Activated CD4-positive, alpha-beta memory T cell treated with anti-CD3 and anti-CD28 coated beads, Interleukin-2, amount 10 ng/mL, durations not matched to agents 7 days and 5 days (primary cell): ENCODE measurements at regions not wholly inside any gene's neighbourhood (a gene's known extent, or its start where the extent isn't known, plus 50 kb on each side); places are given as distances from the start of the nearest gene placed in this dataset.
"Not testable (repeated sequence)": the region's sequence is repeated elsewhere in the genome, so short reads cannot be mapped to it uniquely, and the experiment has no call there.

Experiments
- CTCF ChIA-PET: fragments of 350-600 bp; sonication (Branson Sonifier 250); formaldehyde crosslinking; loops from one replicate; lab custom pipeline; 2021; ENCODE audit warnings: antibody characterized with exemption, inconsistent platforms; lab: Charles Lee
- POLR2A ChIA-PET: fragments of 350-600 bp; sonication (Branson Sonifier 250); formaldehyde crosslinking; loops from one replicate; lab custom pipeline; 2021; ENCODE audit warnings: antibody characterized with exemption; lab: Charles Lee
- DNase-seq: peaks from one replicate; pipeline ENCODE4 v3.0.0-alpha.2; 2020
- H3K27ac Mint-ChIP-seq: one replicate; pipeline ENCODE4 v1.8.0; 2021; ENCODE audit warnings: mild to moderate bottlenecking, mixed read lengths
- H3K27me3 Mint-ChIP-seq: one replicate; pipeline ENCODE4 v1.8.0; 2021; ENCODE audit warnings: mixed read lengths
- H3K36me3 Mint-ChIP-seq: one replicate; pipeline ENCODE4 v1.8.0; 2021; ENCODE audit warnings: low read depth, mixed read lengths
- H3K4me1 Mint-ChIP-seq: one replicate; pipeline ENCODE4 v1.8.0; 2021; ENCODE audit warnings: mixed read lengths
- H3K4me3 Mint-ChIP-seq: one replicate; pipeline ENCODE4 v1.8.0; 2021; ENCODE audit warnings: mild to moderate bottlenecking, mixed read lengths
- H3K9me3 Mint-ChIP-seq: one replicate; pipeline ENCODE4 v1.8.0; 2021; ENCODE audit warnings: mixed read lengths

GRCh38 chr20:53776858-53777257 lies 183.2 kb upstream of the ZNF217 start:
- H3K9me3 Mint-ChIP-seq, result no peaks in the 10 kb centered on the region
- H3K27ac Mint-ChIP-seq, result no peak overlapping the region
- no peaks in the 10 kb centered on the region for H3K27me3 Mint-ChIP-seq
- no peak for DNase-seq
- H3K36me3 Mint-ChIP-seq, result no peaks in the 10 kb centered on the region
- POLR2A ChIA-PET, result no interaction called here
- H3K4me3 Mint-ChIP-seq, result no peak overlapping the region
- CTCF ChIA-PET, result no interaction called here
- H3K4me1 Mint-ChIP-seq, result no peaks in the 10 kb centered on the region

DNA sequence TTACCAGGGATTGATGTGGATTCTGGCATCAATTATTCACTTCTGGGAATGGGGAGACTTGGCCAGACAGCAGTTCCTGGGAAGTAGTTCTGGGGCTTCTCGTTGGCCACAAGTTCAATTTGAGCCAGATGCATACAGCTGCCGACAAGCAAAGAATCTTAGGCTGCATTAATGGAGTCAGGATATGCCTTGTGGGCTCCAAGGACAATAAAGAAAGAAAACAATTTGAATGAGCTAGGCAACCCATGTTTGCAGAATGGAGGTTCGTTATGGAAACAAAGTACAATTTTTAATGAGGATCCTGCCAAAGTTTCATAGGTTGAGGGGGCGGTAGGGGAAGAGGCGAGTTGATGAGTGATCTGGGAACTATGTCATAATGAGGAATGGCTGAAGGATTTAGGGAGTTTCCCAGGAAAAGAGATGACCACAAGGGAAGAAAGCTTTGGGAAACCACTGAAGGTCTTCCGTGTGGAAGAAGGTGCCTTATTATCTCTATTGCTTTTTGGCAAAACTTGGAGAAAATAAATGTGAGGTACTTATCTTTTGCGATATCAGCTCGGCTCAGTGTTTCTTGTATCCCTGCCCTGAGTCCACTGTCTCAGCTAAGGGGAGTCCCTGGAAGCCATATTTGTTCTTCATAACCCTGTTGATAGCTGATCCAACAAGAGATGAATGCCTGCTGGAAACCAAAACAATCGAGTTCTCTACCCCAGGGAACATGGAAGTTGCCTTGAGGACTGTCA lies 181.0 kb upstream of the ZNF217 start:
- no peak for DNase-seq
- no peak overlapping the region for H3K27ac Mint-ChIP-seq
- no peak overlapping the region for H3K4me3 Mint-ChIP-seq
- CTCF ChIA-PET, result no interaction called here
- H3K9me3 Mint-ChIP-seq, result no peaks in the 10 kb centered on the region
- POLR2A ChIA-PET, result no interaction called here
- H3K27me3 Mint-ChIP-seq, result no peaks in the 10 kb centered on the region
- H3K4me1 Mint-ChIP-seq, result no peaks in the 10 kb centered on the region
- no peaks in the 10 kb centered on the region for H3K36me3 Mint-ChIP-seq

- Mint-ChIP-seq H3K4me1 (no peaks in the 10 kb centered on the region), H3K36me3 (no peaks in the 10 kb centered on the region), H3K27ac (no peak overlapping the region), H3K4me3 (no peak overlapping the region), H3K27me3 (no peaks in the 10 kb centered on the region), H3K9me3 (no peaks in the 10 kb centered on the region)
- DNase-seq, result no peak
- ChIA-PET POLR2A (no interaction called here), CTCF (no interaction called here)
These were observed 180.3 kb upstream of the ZNF217 start for GRCh38 chr20:53773792-53774401.

DNA sequence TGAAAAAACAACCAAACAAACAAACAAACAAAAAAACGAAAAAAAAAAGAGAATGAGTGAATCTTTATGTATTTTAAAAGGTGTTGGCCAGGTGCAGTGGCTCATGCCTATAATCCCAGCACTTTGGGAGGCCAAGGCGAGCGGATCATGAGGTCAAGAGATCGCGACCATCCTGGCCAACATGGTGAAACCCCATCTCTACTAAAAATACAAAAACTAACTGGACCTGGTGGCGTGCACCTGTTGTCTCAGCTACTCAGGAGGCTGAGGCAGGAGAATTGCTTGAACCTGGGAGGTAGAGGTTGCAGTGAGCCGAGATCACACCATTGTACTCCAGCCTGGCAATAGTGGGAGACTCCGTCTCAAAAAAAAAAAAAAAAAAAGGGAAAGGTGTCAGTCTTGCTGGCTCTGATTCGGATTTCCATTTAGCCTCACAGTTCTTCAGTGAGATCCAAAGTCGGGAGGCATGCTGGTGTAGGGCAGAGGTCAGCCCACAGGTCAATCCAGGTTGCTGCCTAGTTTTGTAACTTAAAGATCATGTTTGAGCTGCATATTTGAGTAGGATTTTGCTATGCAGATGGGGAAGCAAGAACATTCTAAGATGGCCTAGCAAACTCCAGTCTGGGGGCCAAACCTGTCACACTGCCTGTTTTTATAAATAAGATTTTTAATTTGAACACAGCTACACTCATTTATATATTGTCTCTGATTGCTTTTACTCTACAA lies 179.6 kb upstream of the ZNF217 start:
- DNase-seq, POLR2A ChIA-PET, H3K9me3 Mint-ChIP-seq, H3K4me1 Mint-ChIP-seq, H3K36me3 Mint-ChIP-seq, H3K27me3 Mint-ChIP-seq, H3K4me3 Mint-ChIP-seq, H3K27ac Mint-ChIP-seq: not testable (repeated sequence)
- CTCF ChIA-PET, result interaction anchor here (0.7 kb wide), 1 partner anchor 172 kb away, joined by 4 read pairs; no protein-coding TSS in a partner anchor

GRCh38 chr20:53769041-53769440 lies 175.4 kb upstream of the ZNF217 start:
- Mint-ChIP-seq H3K9me3 (no peaks in the 10 kb centered on the region), H3K4me3 (no peak overlapping the region), H3K27me3 (no peaks in the 10 kb centered on the region), H3K27ac (no peak overlapping the region), H3K4me1 (peaks cover 13% of the 10 kb centered on the region), H3K36me3 (no peaks in the 10 kb centered on the region)
- POLR2A ChIA-PET, result interaction anchor here (1.0 to 1.2 kb wide), 2 partner anchors 11 to 61 kb away, joined by 3 read pairs; no protein-coding TSS in a partner anchor
- CTCF ChIA-PET, result no interaction called here
- DNase-seq, result no peak

GRCh38 chr20:53768329-53768728 lies 174.7 kb upstream of the ZNF217 start:
- CTCF ChIA-PET, result no interaction called here
- Mint-ChIP-seq H3K4me3 (no peak overlapping the region), H3K4me1 (peaks cover 13% of the 10 kb centered on the region), H3K36me3 (no peaks in the 10 kb centered on the region), H3K27me3 (no peaks in the 10 kb centered on the region), H3K9me3 (no peaks in the 10 kb centered on the region), H3K27ac (no peak overlapping the region)
- no peak for DNase-seq
- POLR2A ChIA-PET, result interaction anchor here (1.0 to 1.2 kb wide), 2 partner anchors 11 to 60 kb away, joined by 3 read pairs; no protein-coding TSS in a partner anchor

- Mint-ChIP-seq H3K9me3 (no peaks in the 10 kb centered on the region), H3K27ac (no peak overlapping the region), H3K36me3 (no peaks in the 10 kb centered on the region), H3K27me3 (no peaks in the 10 kb centered on the region), H3K4me1 (peaks cover 13% of the 10 kb centered on the region), H3K4me3 (no peak overlapping the region)
- POLR2A ChIA-PET, result interaction anchor here (1.2 kb wide), 1 partner anchor 59 kb away, joined by 3 read pairs; no protein-coding TSS in a partner anchor
- CTCF ChIA-PET, result interaction anchor here (0.5 kb wide), 1 partner anchor 1582 kb away, joined by 3 read pairs; no protein-coding TSS in a partner anchor
- no peak for DNase-seq
These were observed 173.7 kb upstream of the ZNF217 start for GRCh38 chr20:53767206-53767930.

GRCh38 chr20:53764415-53764800 lies 170.8 kb upstream of the ZNF217 start:
- H3K36me3 Mint-ChIP-seq, result no peaks in the 10 kb centered on the region
- peaks cover 13% of the 10 kb centered on the region for H3K4me1 Mint-ChIP-seq
- no peak overlapping the region for H3K27ac Mint-ChIP-seq
- ChIA-PET CTCF (interaction anchor here (1.2 kb wide), 1 partner anchor 8 kb away, joined by 3 read pairs; no protein-coding TSS in a partner anchor), POLR2A (interaction anchor here (0.6 kb wide), 1 partner anchor 114 kb away, joined by 3 read pairs; no protein-coding TSS in a partner anchor)
- no peak for DNase-seq
- H3K4me3 Mint-ChIP-seq, result no peak overlapping the region
- no peaks in the 10 kb centered on the region for H3K27me3 Mint-ChIP-seq
- no peaks in the 10 kb centered on the region for H3K9me3 Mint-ChIP-seq

- no peaks in the 10 kb centered on the region for H3K27me3 Mint-ChIP-seq
- H3K27ac Mint-ChIP-seq, result no peak overlapping the region
- peaks cover 13% of the 10 kb centered on the region for H3K4me1 Mint-ChIP-seq
- no peaks in the 10 kb centered on the region for H3K9me3 Mint-ChIP-seq
- no peak overlapping the region for H3K4me3 Mint-ChIP-seq
- POLR2A ChIA-PET, result interaction anchor here (0.6 kb wide), 1 partner anchor 113 kb away, joined by 3 read pairs; no protein-coding TSS in a partner anchor
- no peak for DNase-seq
- H3K36me3 Mint-ChIP-seq, result no peaks in the 10 kb centered on the region
- CTCF ChIA-PET, result no interaction called here
These were observed 170.2 kb upstream of the ZNF217 start for GRCh38 chr20:53763707-53764414.

DNA sequence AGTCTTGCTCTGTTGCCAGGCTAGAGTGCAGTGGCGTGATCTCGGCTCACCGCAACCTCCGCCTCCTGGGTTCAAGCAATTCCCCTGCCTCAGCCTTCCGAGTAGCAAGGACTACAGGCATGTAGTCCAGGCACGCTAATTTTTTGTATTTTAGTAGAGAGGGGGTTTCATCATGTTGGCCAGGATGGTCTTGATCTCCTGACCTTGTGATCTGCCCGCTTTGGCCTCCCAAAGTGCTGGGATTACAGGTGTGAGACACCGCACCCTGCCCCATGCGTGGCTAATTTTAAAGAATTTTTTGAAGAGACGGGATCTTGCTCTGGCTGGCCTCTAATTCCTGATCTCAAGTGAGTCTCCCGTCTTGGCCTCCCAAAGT lies 168.8 kb upstream of the ZNF217 start:
- DNase-seq, POLR2A ChIA-PET, H3K27ac Mint-ChIP-seq, CTCF ChIA-PET, H3K4me3 Mint-ChIP-seq, H3K36me3 Mint-ChIP-seq, H3K9me3 Mint-ChIP-seq, H3K27me3 Mint-ChIP-seq, H3K4me1 Mint-ChIP-seq: not testable (repeated sequence)

GRCh38 chr20:53760025-53760441 lies 166.4 kb upstream of the ZNF217 start:
- no peaks in the 10 kb centered on the region for H3K27me3 Mint-ChIP-seq
- H3K4me3 Mint-ChIP-seq, result no peak overlapping the region
- H3K27ac Mint-ChIP-seq, result no peak overlapping the region
- no peaks in the 10 kb centered on the region for H3K9me3 Mint-ChIP-seq
- ChIA-PET POLR2A (no interaction called here), CTCF (no interaction called here)
- no peaks in the 10 kb centered on the region for H3K36me3 Mint-ChIP-seq
- H3K4me1 Mint-ChIP-seq, result peaks cover 12% of the 10 kb centered on the region
- no peak for DNase-seq

DNA sequence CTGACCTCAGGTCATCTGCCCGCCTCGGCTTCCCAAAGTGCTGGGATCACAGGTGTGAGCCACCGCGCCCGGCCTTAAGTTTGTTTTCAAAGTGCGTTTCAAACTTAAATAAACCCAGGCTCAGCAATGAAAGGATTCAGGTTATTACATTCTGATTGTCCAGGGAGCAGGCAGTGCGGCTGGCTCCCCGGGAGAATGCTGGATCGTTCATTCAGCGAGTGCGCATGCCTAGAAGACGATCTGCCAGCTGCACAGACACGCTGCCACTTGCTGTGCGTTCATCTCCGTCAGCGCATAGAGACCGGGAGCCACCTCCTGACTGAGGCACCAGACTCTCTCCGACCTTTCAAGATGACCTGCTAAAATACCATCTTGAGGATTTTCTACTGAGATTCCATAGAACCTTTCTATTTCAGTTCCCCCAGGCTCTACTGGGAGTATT lies 163.9 kb upstream of the ZNF217 start:
- ChIA-PET POLR2A (interaction anchor here (0.8 kb wide), 1 partner anchor 148 kb away, joined by 3 read pairs; no protein-coding TSS in a partner anchor), CTCF (no interaction called here)
- no peaks in the 10 kb centered on the region for H3K36me3 Mint-ChIP-seq
- H3K4me3 Mint-ChIP-seq, result no peak overlapping the region
- H3K9me3 Mint-ChIP-seq, result no peaks in the 10 kb centered on the region
- no peak for DNase-seq
- H3K4me1 Mint-ChIP-seq, result peaks cover 37% of the 10 kb centered on the region
- no peak overlapping the region for H3K27ac Mint-ChIP-seq
- H3K27me3 Mint-ChIP-seq, result no peaks in the 10 kb centered on the region
